H1 (cell line): ENCODE measurements at regions not wholly inside any gene's neighbourhood (a gene's known extent, or its start where the extent isn't known, plus 50 kb on each side); places are given as distances from the start of the nearest gene placed in this dataset.

Experiments used
- CTCF ChIA-PET: fragments of 300-600 bp; sonication (Branson Sonifier 250); formaldehyde crosslinking; loops from one replicate; lab custom pipeline; 2021; ENCODE audit not compliant: partially characterized antibody; lab: Charles Lee
- POLR2A ChIA-PET: fragments of 300-600 bp; sonication (Branson Sonifier 250); formaldehyde crosslinking; loops from one replicate; lab custom pipeline; 2021; ENCODE audit warnings: inconsistent platforms; ENCODE audit not compliant: partially characterized antibody; lab: Charles Lee
- DNase-seq, 2 experiments: peaks; one replicate each; pipeline versions ENCODE4 v3.0.0 to v3.0.0-alpha.2; 2010 to 2022; ENCODE audit warnings: low spot score in 2 of 2, low read depth in 1 of 2, mixed read lengths in 1 of 2
- FAIRE-seq: peaks from 2 replicates; lab custom pipeline; 2011; peaks lifted over from hg19 to GRCh38; lab: Jason Lieb, UNC
- H2AFZ ChIP-seq: 2 replicates; pipeline ENCODE4 v1.8.1; 2012; ENCODE audit warnings: low read length, inconsistent platforms
- H2AK5ac ChIP-seq: 2 replicates; pipeline ENCODE4 v1.6.1; 2013; ENCODE audit warnings: low read depth, low read length
- H2BK120ac ChIP-seq: replicated peaks from 2 replicates; pipeline ENCODE3; 2013; ENCODE audit warnings: low read depth, low read length, inconsistent platforms
- H2BK12ac ChIP-seq: 2 replicates; pipeline ENCODE4 v1.6.1; 2013; ENCODE audit warnings: low read depth, low read length
- H2BK15ac ChIP-seq: 2 replicates; pipeline ENCODE4 v1.6.1; 2013; ENCODE audit warnings: low read length
- H2BK20ac ChIP-seq: 2 replicates; pipeline ENCODE4 v1.6.1; 2013; ENCODE audit warnings: low read length
- H2BK5ac ChIP-seq: 2 replicates; pipeline ENCODE4 v1.6.1; 2013; ENCODE audit warnings: low read depth, low read length
- H3K14ac ChIP-seq: 2 replicates; pipeline ENCODE4 v1.6.1; 2013; ENCODE audit warnings: inconsistent platforms; ENCODE audit not compliant: insufficient read length
- H3K18ac ChIP-seq: 2 replicates; pipeline ENCODE4 v1.6.1; 2013; ENCODE audit warnings: low read length; ENCODE audit errors: extremely low read depth
- H3K23ac ChIP-seq: 2 replicates; pipeline ENCODE4 v1.6.1; 2013; ENCODE audit warnings: inconsistent platforms; ENCODE audit not compliant: insufficient read length
- H3K23me2 ChIP-seq: 2 replicates; pipeline ENCODE4 v1.6.1; 2013; ENCODE audit warnings: low read depth, low read length
- H3K27ac ChIP-seq: 2 replicates; pipeline ENCODE4 v1.6.1; 2011; ENCODE audit warnings: low read depth, low read length, inconsistent platforms
- H3K27me3 ChIP-seq, 4 experiments: replicated peaks in 1 of 4; 1 replicate in 1 of 4; 2 replicates in 3 of 4; pipeline versions ENCODE4 v1.6.1 to v1.8.1; 2011 to 2013; ENCODE audit warnings: low read length in 3 of 4, mild to moderate bottlenecking in 3 of 4, inconsistent platforms in 2 of 4, mixed read lengths in 2 of 4, moderate library complexity in 1 of 4; ENCODE audit not compliant: control insufficient read depth in 3 of 4, insufficient read depth in 3 of 4; ENCODE audit errors: extremely low read depth in 1 of 4
- H3K36me3 ChIP-seq, 4 experiments: 2 replicates each; pipeline versions ENCODE4 v1.6.1 to v1.8.1; 2011 to 2013; ENCODE audit warnings: mild to moderate bottlenecking in 4 of 4, low read length in 3 of 4, moderate library complexity in 2 of 4, control low read depth in 1 of 4, inconsistent platforms in 1 of 4; ENCODE audit not compliant: insufficient read depth in 4 of 4, control insufficient read depth in 2 of 4
- H3K4ac ChIP-seq: replicated peaks from 2 replicates; pipeline ENCODE3; 2013; ENCODE audit warnings: low read length, low read depth, mixed read lengths, inconsistent platforms; ENCODE audit not compliant: insufficient read length
- H3K4me1 ChIP-seq, 4 experiments: replicated peaks in 1 of 4; 1 replicate in 1 of 4; 2 replicates in 3 of 4; pipeline versions ENCODE4 v1.6.1 to v1.8.1; 2011 to 2013; ENCODE audit warnings: low read length in 3 of 4, inconsistent platforms in 2 of 4, mixed read lengths in 1 of 4; ENCODE audit not compliant: insufficient read depth in 4 of 4, control insufficient read depth in 3 of 4
- H3K4me2 ChIP-seq, 2 experiments: 2 replicates each; pipeline versions ENCODE4 v1.6.1 to v1.8.1; 2011 to 2013; ENCODE audit warnings: low read depth in 2 of 2, low read length in 2 of 2, control low read depth in 1 of 2, inconsistent platforms in 1 of 2, mild to moderate bottlenecking in 1 of 2; ENCODE audit not compliant: insufficient read depth in 1 of 2
- H3K4me3 ChIP-seq, 4 experiments: fragments of 200-600, 300-600 bp in 1 of 4; sonication (generic), shearing (Covaris generic), sonication (Bioruptor Twin) in 1 of 4; 2 replicates each; pipeline versions ENCODE4 v1.5.1 to v1.8.1; 2011 to 2016; ENCODE audit warnings: low read length in 4 of 4, low read depth in 3 of 4, control low read depth in 2 of 4, inconsistent platforms in 2 of 4, mild to moderate bottlenecking in 2 of 4, mixed read lengths in 1 of 4, moderate library complexity in 1 of 4; ENCODE audit not compliant: insufficient read depth in 2 of 4; ENCODE audit errors: extremely low read depth in 1 of 4
- H3K56ac ChIP-seq: replicated peaks from 2 replicates; pipeline ENCODE3; 2013; ENCODE audit warnings: low read depth, mild to moderate bottlenecking, mixed read lengths, low read length, inconsistent platforms; ENCODE audit not compliant: insufficient read length
- H3K79me1 ChIP-seq: 2 replicates; pipeline ENCODE4 v1.6.1; 2013; ENCODE audit warnings: low read depth, low read length, control low read depth
- H3K79me2 ChIP-seq, 2 experiments: 2 replicates each; pipeline versions ENCODE4 v1.6.1 to v1.8.1; 2012 to 2013; ENCODE audit warnings: low read length in 2 of 2, mild to moderate bottlenecking in 2 of 2, inconsistent platforms in 1 of 2; ENCODE audit not compliant: insufficient read depth in 2 of 2, control insufficient read depth in 1 of 2
- H3K9ac ChIP-seq, 4 experiments: replicated peaks in 1 of 4; 1 replicate in 1 of 4; 2 replicates in 3 of 4; pipeline versions ENCODE4 v1.6.1 to v1.8.1; 2011 to 2013; ENCODE audit warnings: low read depth in 3 of 4, low read length in 3 of 4, control low read depth in 2 of 4, mild to moderate bottlenecking in 2 of 4, moderate library complexity in 2 of 4, inconsistent platforms in 1 of 4; ENCODE audit errors: extremely low read depth in 1 of 4
- H3K9me3 ChIP-seq, 2 experiments: 2 replicates each; pipeline versions ENCODE4 v1.6.1 to v1.8.1; 2012 to 2013; ENCODE audit warnings: mild to moderate bottlenecking in 2 of 2, moderate library complexity in 2 of 2, control low read depth in 1 of 2, inconsistent platforms in 1 of 2, low read depth in 1 of 2, low read length in 1 of 2, mixed read lengths in 1 of 2; ENCODE audit not compliant: insufficient read depth in 2 of 2
- H4K20me1 ChIP-seq, 2 experiments: replicated peaks in 1 of 2; 2 replicates each; pipeline versions ENCODE3 to v1.8.1; 2011 to 2013; ENCODE audit warnings: inconsistent platforms in 2 of 2, low read length in 2 of 2, mild to moderate bottlenecking in 1 of 2; ENCODE audit not compliant: insufficient read depth in 2 of 2, control insufficient read depth in 1 of 2
- H4K5ac ChIP-seq: 2 replicates; pipeline ENCODE4 v1.6.1; 2013; ENCODE audit warnings: low read length, low read depth, mixed read lengths, inconsistent platforms; ENCODE audit not compliant: insufficient read length
- H4K8ac ChIP-seq: 2 replicates; pipeline ENCODE4 v1.8.0; 2013; ENCODE audit warnings: mild to moderate bottlenecking, moderate library complexity, low read length, inconsistent platforms; ENCODE audit not compliant: insufficient read depth; ENCODE audit errors: extremely low read depth
- H4K91ac ChIP-seq: replicated peaks from 2 replicates; pipeline ENCODE3; 2013; ENCODE audit warnings: low read length, mixed read lengths, inconsistent platforms; ENCODE audit not compliant: insufficient read length
- EZH2 ChIP-seq: fragments of 200-600 bp; sonication (generic); IDR thresholded peaks from 2 replicates; pipeline ENCODE4 v1.7.1; 2012; ENCODE audit warnings: low read depth, mild to moderate bottlenecking, moderate library complexity, low read length, inconsistent platforms; ENCODE audit not compliant: severe bottlenecking
- HDAC6 ChIP-seq: IDR thresholded peaks from one replicate; pipeline ENCODE4 v1.7.1; 2012; ENCODE audit warnings: low read depth, mild to moderate bottlenecking, inconsistent platforms, low read length, moderate library complexity
- TEAD4 ChIP-seq: IDR thresholded peaks from 2 replicates; pipeline ENCODE4 v1.6.1; 2012; ENCODE audit warnings: low read depth, low read length, inconsistent platforms, mixed read lengths
- WGBS, 2 experiments: shearing (Covaris generic) in 1 of 2; methylation state at CpG; one replicate each; pipeline versions ENCODE4 v1.1.6 to v1.1.7; 2013 to 2015; ENCODE audit warnings: low lambda C conversion rate in 2 of 2, mixed read lengths in 2 of 2, inconsistent platforms in 1 of 2, low coverage in 1 of 2, missing lambda C conversion rate in 1 of 2; ENCODE audit not compliant: insufficient replicate concordance in 2 of 2, insufficient coverage in 1 of 2, insufficient read length in 1 of 2; ENCODE audit errors: extremely low coverage in 1 of 2, missing lambda C conversion rate in 1 of 2; 5-methylcytosine and 5-hydroxymethylcytosine counted together

GRCh38 chr16:87119168-87119567 is 198.0 kb downstream of the C16orf95 start:
- Histone ChIP-seq H3K18ac (no peak overlapping the region), H2AK5ac (no peak overlapping the region)

More at GRCh38 chr16:87119168-87119567, 198.0 kb downstream of the C16orf95 start:
- peaks cover 2% of the 10 kb centered on the region; the same call in 1 of the 2 replicates for H3K23me2 ChIP-seq
- no peak overlapping the region for H3K4ac ChIP-seq
- H3K79me2 ChIP-seq = no peaks in the 10 kb centered on the region
- H3K56ac ChIP-seq = no peak overlapping the region
- H3K4me1 ChIP-seq = no peaks in the 10 kb centered on the region
- no peak overlapping the region for H3K14ac ChIP-seq
- H3K4me2 ChIP-seq = no peak overlapping the region
- no peak overlapping the region for H2AFZ ChIP-seq
- no peak overlapping the region for H2BK15ac ChIP-seq
- H4K5ac ChIP-seq = no peak overlapping the region
- no peaks in the 10 kb centered on the region for H4K20me1 ChIP-seq
- H3K79me1 ChIP-seq = no peaks in the 10 kb centered on the region
- no peak overlapping the region for H2BK12ac ChIP-seq
- ChIA-PET CTCF (interaction anchor here (1.8 kb wide), 1 partner anchor 57 kb away, joined by 4 read pairs; no protein-coding TSS in a partner anchor), POLR2A (no interaction called here)
- H3K4me3 ChIP-seq = no peak overlapping the region
- no peaks in the 10 kb centered on the region for H3K27me3 ChIP-seq
- H2BK120ac ChIP-seq = no peak overlapping the region
- no peak overlapping the region for H3K27ac ChIP-seq
- no peak for TF ChIP-seq HDAC6
- TF ChIP-seq TEAD4 = no peak
- no peak for TF ChIP-seq EZH2
- FAIRE-seq (no peak), DNase-seq (no peak)
- H4K8ac ChIP-seq = no peak overlapping the region
- no peaks in the 10 kb centered on the region; a peak in 1 of 4 replicates for H3K9me3 ChIP-seq
- H3K23ac ChIP-seq = no peak overlapping the region
- no peak overlapping the region for H2BK5ac ChIP-seq
- no peak overlapping the region for H2BK20ac ChIP-seq
- H4K91ac ChIP-seq = no peak overlapping the region
- no peak overlapping the region for H3K9ac ChIP-seq
- no peaks in the 10 kb centered on the region for H3K36me3 ChIP-seq
- WGBS, 2 experiments = 84% methylated on average over 2 of the region's 2 CpGs; no CpG with 5 or more reads in 1 of the 2 experiments
